IMR-90 (cell line): ENCODE measurements at regions not wholly inside any gene's neighbourhood (a gene's known extent, or its start where the extent isn't known, plus 50 kb on each side); places are given as distances from the start of the nearest gene placed in this dataset.

Experiments
- ATAC-seq: fragments of 200-7000 bp; cut with Tn5 transposase; 2 replicates; pipeline ENCODE4 v1.9.1; 2020; ENCODE audit warnings: low read depth, mild to moderate bottlenecking, moderate library complexity
- BruUV-seq: library from RNA; stranded (reverse); fragments of 400-500 nt; replicated peaks from 2 replicates; lab custom pipeline; 2021; lab: Mats Ljungman, UMichigan
- CTCF ChIA-PET: fragments of 300-600 bp; formaldehyde crosslinking; extraction: SDS; loops from one replicate; lab custom pipeline; 2021; ENCODE audit warnings: antibody characterized with exemption; lab: Yijun Ruan, JAX
- POLR2A ChIA-PET: fragments of 300-600 bp; sonication (Branson Sonifier 250); formaldehyde crosslinking; loops from one replicate; lab custom pipeline; 2022; ENCODE audit warnings: antibody characterized with exemption; ENCODE audit not compliant: unreplicated experiment; lab: Charles Lee
- DNase-seq: peaks from one replicate; pipeline ENCODE4 v3.0.0; 2013
- H2AFZ ChIP-seq: replicated peaks from 2 replicates; pipeline ENCODE3; 2013; ENCODE audit warnings: low read length, mild to moderate bottlenecking; ENCODE audit not compliant: poor library complexity
- H2AK5ac ChIP-seq: 2 replicates; pipeline ENCODE4 v1.6.1; 2013; ENCODE audit warnings: low read depth, low read length, inconsistent platforms
- H2AK9ac ChIP-seq: replicated peaks from 2 replicates; pipeline ENCODE3; 2013; ENCODE audit warnings: mild to moderate bottlenecking, low read depth, low read length, moderate library complexity; ENCODE audit not compliant: poor library complexity
- H2BK120ac ChIP-seq: 2 replicates; pipeline ENCODE4 v1.6.1; 2013; ENCODE audit warnings: low read depth, low read length, inconsistent platforms
- H2BK15ac ChIP-seq: 3 replicates; pipeline ENCODE4 v1.6.1; 2013; ENCODE audit warnings: low read depth, low read length, inconsistent platforms
- H2BK20ac ChIP-seq: 2 replicates; pipeline ENCODE4 v1.6.1; 2013; ENCODE audit warnings: low read depth, mild to moderate bottlenecking, inconsistent platforms, low read length, moderate library complexity
- H2BK5ac ChIP-seq: 2 replicates; pipeline ENCODE4 v1.6.1; 2013; ENCODE audit warnings: mild to moderate bottlenecking, low read depth, low read length, inconsistent platforms; ENCODE audit not compliant: poor library complexity, severe bottlenecking
- H3K14ac ChIP-seq: replicated peaks from 2 replicates; pipeline ENCODE4 v1.6.1; 2013; ENCODE audit warnings: low read depth, low read length, inconsistent platforms
- H3K18ac ChIP-seq: 2 replicates; pipeline ENCODE4 v1.6.1; 2013; ENCODE audit warnings: low read depth, low read length, control low read depth
- H3K23ac ChIP-seq: 2 replicates; pipeline ENCODE4 v1.6.1; 2013; ENCODE audit warnings: low read depth, low read length, inconsistent platforms
- H3K27ac ChIP-seq: 2 replicates; pipeline ENCODE4 v1.5.1; 2013; ENCODE audit warnings: mild to moderate bottlenecking, control low read depth, low read length; ENCODE audit not compliant: insufficient read depth
- H3K27me3 ChIP-seq: 2 replicates; pipeline ENCODE4 v1.6.1; 2013; ENCODE audit warnings: low read length; ENCODE audit not compliant: control insufficient read depth, insufficient read depth
- H3K36me3 ChIP-seq: 2 replicates; pipeline ENCODE4 v1.6.1; 2013; ENCODE audit warnings: low read length, mixed read lengths; ENCODE audit not compliant: control insufficient read depth, insufficient read depth
- H3K4ac ChIP-seq: 2 replicates; pipeline ENCODE4 v1.6.1; 2013; ENCODE audit warnings: low read depth, low read length, inconsistent platforms
- H3K4me1 ChIP-seq: 2 replicates; pipeline ENCODE4 v1.6.1; 2013; ENCODE audit warnings: low read length, mixed read lengths; ENCODE audit not compliant: control insufficient read depth, insufficient read depth
- H3K4me2 ChIP-seq: 2 replicates; pipeline ENCODE4 v1.6.1; 2013; ENCODE audit warnings: low read depth, mild to moderate bottlenecking, control low read depth, low read length, moderate library complexity
- H3K4me3 ChIP-seq: 2 replicates; pipeline ENCODE4 v1.5.1; 2013; ENCODE audit warnings: low read depth, mild to moderate bottlenecking, control low read depth, low read length, moderate library complexity; ENCODE audit not compliant: insufficient read depth
- H3K56ac ChIP-seq: 2 replicates; pipeline ENCODE4 v1.6.1; 2013; ENCODE audit warnings: low read length, inconsistent platforms; ENCODE audit not compliant: insufficient read depth; ENCODE audit errors: extremely low read depth
- H3K79me1 ChIP-seq, 2 experiments: 2 replicates each; pipeline ENCODE4 v1.6.1; 2013; ENCODE audit warnings: low read length in 2 of 2, inconsistent platforms in 1 of 2, low read depth in 1 of 2
- H3K9ac ChIP-seq: 2 replicates; pipeline ENCODE4 v1.6.1; 2013; ENCODE audit warnings: low read depth, low read length, control low read depth
- H3K9me1 ChIP-seq: 2 replicates; pipeline ENCODE4 v1.6.1; 2013; ENCODE audit warnings: low read length, inconsistent platforms; ENCODE audit not compliant: insufficient read depth
- H3K9me3 ChIP-seq: 2 replicates; pipeline ENCODE4 v1.6.1; 2013; ENCODE audit warnings: low read length; ENCODE audit not compliant: control insufficient read depth, insufficient read depth
- H4K20me1 ChIP-seq: 2 replicates; pipeline ENCODE4 v1.6.1; 2013; ENCODE audit warnings: low read length, inconsistent platforms; ENCODE audit not compliant: insufficient read depth
- H4K5ac ChIP-seq: 2 replicates; pipeline ENCODE4 v1.6.1; 2013; ENCODE audit warnings: mild to moderate bottlenecking, low read depth, low read length, control low read depth
- H4K8ac ChIP-seq, 2 experiments: 2 replicates each; pipeline ENCODE4 v1.6.1; 2013; ENCODE audit warnings: low read depth in 2 of 2, low read length in 2 of 2, control low read depth in 1 of 2, inconsistent platforms in 1 of 2
- H4K91ac ChIP-seq: 2 replicates; pipeline ENCODE4 v1.6.1; 2013; ENCODE audit warnings: low read depth, low read length, inconsistent platforms; ENCODE audit not compliant: insufficient read depth
- MAFK ChIP-seq: IDR thresholded peaks from 2 replicates; pipeline ENCODE4 v1.6.1; 2012; ENCODE audit warnings: low read depth, low read length, improper control_type of control experiment
- MXI1 ChIP-seq: IDR thresholded peaks from 2 replicates; pipeline ENCODE4 v1.6.1; 2012; ENCODE audit warnings: low read depth, mild to moderate bottlenecking, low read length, moderate library complexity, borderline replicate concordance
- WGBS, 2 experiments: methylation state at CpG; one replicate each; pipeline versions ENCODE4 v1.1.5 to v1.1.7; 2013; ENCODE audit warnings: missing lambda C conversion rate in 2 of 2; ENCODE audit not compliant: insufficient read length in 1 of 2; ENCODE audit errors: extremely low coverage in 2 of 2; 5-methylcytosine and 5-hydroxymethylcytosine counted together
- dilution Hi-C: fragments of 300-500 bp; cut with HindIII; formaldehyde crosslinking; loops from one replicate; pipeline ENCODE4 v1.14.3; 2018; ENCODE audit warnings: low sequenced_read_pairs; ENCODE audit not compliant: unreplicated experiment
- in situ Hi-C: fragments of 300-500 bp; cut with MboI; formaldehyde crosslinking; loops from 3 replicates; pipeline ENCODE4 v1.14.3; 2019; ENCODE audit warnings: low sequenced_read_pairs, inconsistent platforms, mixed read lengths
- intact Hi-C: fragments of 100-400 bp; cut with micrococcal nuclease; formaldehyde crosslinking; loops from 2 replicates; pipeline ENCODE4 v1.10.0; 2022

DNA sequence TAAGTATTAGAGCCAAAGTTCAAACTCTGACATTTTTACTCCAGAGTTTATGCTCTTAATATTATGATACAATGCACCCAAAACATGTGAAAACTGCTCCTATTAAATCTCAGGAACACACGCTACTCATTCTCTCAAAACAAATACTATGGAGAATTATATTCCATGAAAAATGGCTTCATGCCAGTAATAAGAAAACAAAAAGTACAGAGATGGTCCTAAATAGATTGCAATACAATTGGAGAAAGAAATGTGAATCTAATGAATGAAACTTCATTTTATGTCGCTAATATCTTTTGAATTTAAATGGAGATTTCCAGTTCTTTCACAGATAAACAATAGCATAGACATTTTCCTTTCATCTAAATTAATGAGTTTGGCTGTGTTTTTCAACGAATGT is 384.3 kb downstream of the ADAMTS20 start:
- Histone ChIP-seq H3K9ac (no peak overlapping the region), H3K79me1 (no peaks in the 10 kb centered on the region), H4K5ac (no peak overlapping the region), H2AFZ (no peak overlapping the region), H3K27me3 (peaks cover 2% of the 10 kb centered on the region; the same call in 1 of the 2 replicates), H3K4me2 (no peak overlapping the region), H2BK120ac (no peak overlapping the region), H3K14ac (no peak overlapping the region), H3K27ac (no peak overlapping the region), H2BK5ac (no peak overlapping the region), H3K9me1 (no peaks in the 10 kb centered on the region), H3K4me1 (no peaks in the 10 kb centered on the region), H3K23ac (no peak overlapping the region), H4K91ac (no peak overlapping the region), H2BK15ac (no peak overlapping the region), H3K4me3 (no peak overlapping the region), H3K56ac (no peak overlapping the region), H2AK5ac (no peak overlapping the region), H2BK20ac (no peak overlapping the region), H3K18ac (no peak overlapping the region), H2AK9ac (no peak overlapping the region), H3K9me3 (no peaks in the 10 kb centered on the region), H4K20me1 (no peaks in the 10 kb centered on the region), H3K36me3 (no peaks in the 10 kb centered on the region), H3K4ac (no peak overlapping the region), H4K8ac (no peak overlapping the region)
- intact Hi-C loops = no loop called here
- TF ChIP-seq MXI1 = no peak
- no peak for TF ChIP-seq MAFK
- no peak for ATAC-seq
- no peak for DNase-seq
- WGBS, 2 experiments = no CpG with 5 or more reads among the region's 3 CpGs
- ChIA-PET POLR2A (no interaction called here), CTCF (no interaction called here)
- dilution Hi-C loops = no loop called here
- in situ Hi-C loops = no loop called here
- BruUV-seq = no TSS peak
